DND-41 (cell line): ENCODE measurements at regions not wholly inside any gene's neighbourhood (a gene's known extent, or its start where the extent isn't known, plus 50 kb on each side); places are given as distances from the start of the nearest gene placed in this dataset.

Experiments
- EZH2 ChIP-seq: IDR thresholded peaks from 3 replicates; pipeline ENCODE4 v1.6.1; 2012; ENCODE audit warnings: borderline replicate concordance, low read depth, mild to moderate bottlenecking, moderate library complexity, low read length, inconsistent platforms; ENCODE audit not compliant: severe bottlenecking
- TF ChIP-seq, protein P1 (sequence below): IDR thresholded peaks from 2 replicates; pipeline ENCODE4 v1.5.1; 2012; ENCODE audit warnings: borderline replicate concordance, low read length, moderate library complexity, mild to moderate bottlenecking; ENCODE audit not compliant: poor library complexity, severe bottlenecking; ENCODE audit errors: extremely low read depth

DNA sequence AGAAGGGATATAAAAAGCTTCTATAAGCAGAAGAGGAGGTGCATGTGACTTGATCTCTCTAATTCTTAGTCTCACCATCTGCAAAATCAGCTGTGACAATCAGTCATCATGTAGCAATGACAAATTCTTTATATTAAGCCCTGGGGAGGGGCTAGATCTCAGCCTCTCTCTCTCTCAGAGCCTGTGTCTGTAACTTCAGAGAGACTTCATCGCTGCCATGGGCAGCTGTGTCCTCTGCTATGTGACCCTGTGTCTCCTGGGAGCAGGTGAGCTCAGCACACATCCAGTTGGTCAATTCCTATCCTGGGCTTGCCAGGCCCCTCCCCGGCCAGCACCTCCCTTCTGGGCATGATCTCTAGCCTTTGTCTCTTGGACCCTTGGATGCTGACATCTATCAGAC is 109.6 kb downstream of the ANKRD18B start:
- TF ChIP-seq, protein P1, sequence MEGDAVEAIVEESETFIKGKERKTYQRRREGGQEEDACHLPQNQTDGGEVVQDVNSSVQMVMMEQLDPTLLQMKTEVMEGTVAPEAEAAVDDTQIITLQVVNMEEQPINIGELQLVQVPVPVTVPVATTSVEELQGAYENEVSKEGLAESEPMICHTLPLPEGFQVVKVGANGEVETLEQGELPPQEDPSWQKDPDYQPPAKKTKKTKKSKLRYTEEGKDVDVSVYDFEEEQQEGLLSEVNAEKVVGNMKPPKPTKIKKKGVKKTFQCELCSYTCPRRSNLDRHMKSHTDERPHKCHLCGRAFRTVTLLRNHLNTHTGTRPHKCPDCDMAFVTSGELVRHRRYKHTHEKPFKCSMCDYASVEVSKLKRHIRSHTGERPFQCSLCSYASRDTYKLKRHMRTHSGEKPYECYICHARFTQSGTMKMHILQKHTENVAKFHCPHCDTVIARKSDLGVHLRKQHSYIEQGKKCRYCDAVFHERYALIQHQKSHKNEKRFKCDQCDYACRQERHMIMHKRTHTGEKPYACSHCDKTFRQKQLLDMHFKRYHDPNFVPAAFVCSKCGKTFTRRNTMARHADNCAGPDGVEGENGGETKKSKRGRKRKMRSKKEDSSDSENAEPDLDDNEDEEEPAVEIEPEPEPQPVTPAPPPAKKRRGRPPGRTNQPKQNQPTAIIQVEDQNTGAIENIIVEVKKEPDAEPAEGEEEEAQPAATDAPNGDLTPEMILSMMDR: no peak
- no peak for TF ChIP-seq EZH2
